PFSK-1 (cell line): ENCODE measurements at regions not wholly inside any gene's neighbourhood (a gene's known extent, or its start where the extent isn't known, plus 50 kb on each side); places are given as distances from the start of the nearest gene placed in this dataset.

Experiments used
- FOXP2 ChIP-seq: optimal IDR thresholded peaks from 2 replicates; pipeline ENCODE3; 2011; ENCODE audit warnings: borderline replicate concordance, control low read depth, inconsistent platforms; ENCODE audit not compliant: insufficient read depth; ENCODE audit errors: extremely low read length, extremely low read depth
- POLR2AphosphoS5 ChIP-seq: IDR thresholded peaks from 2 replicates; pipeline ENCODE4 v1.6.1; 2012; ENCODE audit warnings: low read depth, mild to moderate bottlenecking, control low read depth, low read length, moderate library complexity
- TAF1 ChIP-seq: IDR thresholded peaks from 2 replicates; pipeline ENCODE4 v1.6.1; 2012; ENCODE audit warnings: low read length, control low read depth, borderline replicate concordance; ENCODE audit not compliant: insufficient read depth
- TF ChIP-seq, protein P1 (sequence below), 2 experiments: IDR thresholded peaks; 2 replicates each; pipeline versions ENCODE4 v1.6.1 to v1.8.0; 2011 to 2012; ENCODE audit warnings: low read depth in 2 of 2, low read length in 2 of 2, control low read depth in 1 of 2, inconsistent platforms in 1 of 2, mild to moderate bottlenecking in 1 of 2, moderate library complexity in 1 of 2; ENCODE audit not compliant: insufficient read depth in 1 of 2

DNA sequence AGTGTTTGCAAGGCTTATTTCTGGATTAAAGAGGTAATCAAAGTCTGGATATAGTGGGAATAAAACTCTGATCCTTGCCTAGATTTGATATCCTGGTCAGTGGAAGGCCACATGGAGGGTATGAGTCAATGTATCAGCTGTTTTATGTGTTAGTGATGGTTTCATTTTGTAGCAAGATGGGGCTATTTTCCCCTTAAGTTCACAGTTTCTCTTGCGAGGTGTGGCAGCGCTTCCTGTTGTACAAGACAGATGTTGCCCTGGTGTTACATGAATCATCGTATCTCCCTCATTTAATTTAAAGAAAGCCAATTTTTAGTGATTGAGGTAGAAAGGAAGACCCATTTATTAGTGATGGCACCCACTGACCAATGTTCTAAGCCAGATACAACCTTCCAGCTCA, 220.2 kb downstream of the DUSP10 start:
- TF ChIP-seq FOXP2 (no peak), POLR2AphosphoS5 (no peak), TAF1 (no peak)
- TF ChIP-seq, protein P1, sequence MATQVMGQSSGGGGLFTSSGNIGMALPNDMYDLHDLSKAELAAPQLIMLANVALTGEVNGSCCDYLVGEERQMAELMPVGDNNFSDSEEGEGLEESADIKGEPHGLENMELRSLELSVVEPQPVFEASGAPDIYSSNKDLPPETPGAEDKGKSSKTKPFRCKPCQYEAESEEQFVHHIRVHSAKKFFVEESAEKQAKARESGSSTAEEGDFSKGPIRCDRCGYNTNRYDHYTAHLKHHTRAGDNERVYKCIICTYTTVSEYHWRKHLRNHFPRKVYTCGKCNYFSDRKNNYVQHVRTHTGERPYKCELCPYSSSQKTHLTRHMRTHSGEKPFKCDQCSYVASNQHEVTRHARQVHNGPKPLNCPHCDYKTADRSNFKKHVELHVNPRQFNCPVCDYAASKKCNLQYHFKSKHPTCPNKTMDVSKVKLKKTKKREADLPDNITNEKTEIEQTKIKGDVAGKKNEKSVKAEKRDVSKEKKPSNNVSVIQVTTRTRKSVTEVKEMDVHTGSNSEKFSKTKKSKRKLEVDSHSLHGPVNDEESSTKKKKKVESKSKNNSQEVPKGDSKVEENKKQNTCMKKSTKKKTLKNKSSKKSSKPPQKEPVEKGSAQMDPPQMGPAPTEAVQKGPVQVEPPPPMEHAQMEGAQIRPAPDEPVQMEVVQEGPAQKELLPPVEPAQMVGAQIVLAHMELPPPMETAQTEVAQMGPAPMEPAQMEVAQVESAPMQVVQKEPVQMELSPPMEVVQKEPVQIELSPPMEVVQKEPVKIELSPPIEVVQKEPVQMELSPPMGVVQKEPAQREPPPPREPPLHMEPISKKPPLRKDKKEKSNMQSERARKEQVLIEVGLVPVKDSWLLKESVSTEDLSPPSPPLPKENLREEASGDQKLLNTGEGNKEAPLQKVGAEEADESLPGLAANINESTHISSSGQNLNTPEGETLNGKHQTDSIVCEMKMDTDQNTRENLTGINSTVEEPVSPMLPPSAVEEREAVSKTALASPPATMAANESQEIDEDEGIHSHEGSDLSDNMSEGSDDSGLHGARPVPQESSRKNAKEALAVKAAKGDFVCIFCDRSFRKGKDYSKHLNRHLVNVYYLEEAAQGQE (IDR thresholded peaks at IDR 0.05; ENCODE audit: insufficient read depth in 1 of 2, low read depth in 2 of 2, low read length in 2 of 2): no peak
